Choroid plexus epithelial cell (primary cell): ENCODE measurements at regions not wholly inside any gene's neighbourhood (a gene's known extent, or its start where the extent isn't known, plus 50 kb on each side); places are given as distances from the start of the nearest gene placed in this dataset.

ENCODE experiments used
- DNase-seq: peaks from one replicate; pipeline ENCODE4 v3.0.0-alpha.2; 2010; ENCODE audit warnings: low read depth
- H3K4me3 ChIP-seq: 2 replicates; pipeline ENCODE4 v1.5.1; 2011; ENCODE audit warnings: low read depth, mild to moderate bottlenecking, control low read depth, low read length, moderate library complexity
- CTCF ChIP-seq: conservative IDR thresholded peaks from 2 replicates; pipeline ENCODE4 v1.5.1; 2011; ENCODE audit warnings: low read depth, mild to moderate bottlenecking, control low read depth, inconsistent platforms, low read length, moderate library complexity

GRCh38 chr10:131830446-131831130 is 70.2 kb upstream of the PPP2R2D start:
- no peak for TF ChIP-seq CTCF
- H3K4me3 ChIP-seq, result no peak overlapping the region

DNA sequence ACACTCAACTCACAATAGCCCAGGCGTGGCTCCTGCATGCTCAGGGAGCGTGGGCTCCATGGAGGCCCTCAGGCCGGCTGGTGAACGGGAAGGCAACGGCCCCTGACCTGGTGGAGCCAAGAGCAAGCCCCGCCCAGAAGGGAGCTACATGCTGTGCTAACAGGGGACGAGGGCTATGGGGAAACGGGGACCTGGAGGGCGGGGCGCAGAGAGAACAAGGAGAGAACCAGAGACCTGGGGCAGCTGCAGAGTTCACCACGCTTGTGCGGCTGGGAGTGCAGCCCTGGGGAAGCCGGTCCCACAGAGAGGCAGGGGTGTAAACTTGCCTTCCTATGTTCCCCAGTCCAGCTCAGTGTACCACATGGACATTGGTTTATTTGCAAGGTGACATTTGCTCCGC is 69.2 kb upstream of the PPP2R2D start:
- TF ChIP-seq CTCF, result no peak
- H3K4me3 ChIP-seq, result no peak overlapping the region
- DNase-seq, result no peak

More at GRCh38 chr10:131830446-131831130, 70.2 kb upstream of the PPP2R2D start:
- no peak for DNase-seq

DNA sequence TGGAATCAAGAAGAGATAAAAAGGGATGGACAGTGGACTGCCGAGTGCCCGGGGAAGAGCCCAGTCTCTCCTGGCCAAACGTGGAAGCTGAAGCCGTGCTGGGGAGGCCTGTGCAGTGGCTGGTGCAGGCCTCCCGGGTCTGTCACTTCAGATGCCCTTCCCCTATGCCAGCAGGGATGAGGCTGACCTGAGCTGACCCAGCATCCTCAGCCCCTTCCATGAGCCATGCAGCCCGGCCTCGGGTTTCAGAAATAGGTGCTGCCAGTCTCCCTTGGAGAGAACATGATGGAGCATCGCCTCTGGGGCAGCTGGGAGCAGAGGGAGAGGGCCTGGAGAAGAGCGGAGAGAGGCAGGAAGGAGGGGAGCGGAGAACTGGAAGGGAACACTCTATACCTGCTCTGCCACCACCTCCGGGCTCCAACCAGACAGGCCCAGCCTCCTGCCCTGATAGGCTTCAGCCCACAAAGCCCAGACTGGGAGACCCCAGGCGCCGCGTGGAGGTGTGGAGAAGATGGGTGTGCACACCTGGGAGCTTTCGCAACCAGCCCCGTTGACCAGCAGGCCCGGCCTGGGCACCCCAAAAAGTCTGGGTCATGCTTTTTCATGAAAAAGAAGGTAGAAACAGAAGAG is 68.6 kb upstream of the PPP2R2D start:
- DNase-seq, result no peak
- no peak overlapping the region for H3K4me3 ChIP-seq
- no peak for TF ChIP-seq CTCF

- no peak overlapping the region for H3K4me3 ChIP-seq
- no peak for TF ChIP-seq CTCF
- no peak for DNase-seq
Measured at GRCh38 chr10:131833013-131833412, 67.8 kb upstream of the PPP2R2D start.

- DNase-seq, result no peak
- TF ChIP-seq CTCF, result no peak
- H3K4me3 ChIP-seq, result no peak overlapping the region
Measured at GRCh38 chr10:131833446-131834080, 67.2 kb upstream of the PPP2R2D start.

DNA sequence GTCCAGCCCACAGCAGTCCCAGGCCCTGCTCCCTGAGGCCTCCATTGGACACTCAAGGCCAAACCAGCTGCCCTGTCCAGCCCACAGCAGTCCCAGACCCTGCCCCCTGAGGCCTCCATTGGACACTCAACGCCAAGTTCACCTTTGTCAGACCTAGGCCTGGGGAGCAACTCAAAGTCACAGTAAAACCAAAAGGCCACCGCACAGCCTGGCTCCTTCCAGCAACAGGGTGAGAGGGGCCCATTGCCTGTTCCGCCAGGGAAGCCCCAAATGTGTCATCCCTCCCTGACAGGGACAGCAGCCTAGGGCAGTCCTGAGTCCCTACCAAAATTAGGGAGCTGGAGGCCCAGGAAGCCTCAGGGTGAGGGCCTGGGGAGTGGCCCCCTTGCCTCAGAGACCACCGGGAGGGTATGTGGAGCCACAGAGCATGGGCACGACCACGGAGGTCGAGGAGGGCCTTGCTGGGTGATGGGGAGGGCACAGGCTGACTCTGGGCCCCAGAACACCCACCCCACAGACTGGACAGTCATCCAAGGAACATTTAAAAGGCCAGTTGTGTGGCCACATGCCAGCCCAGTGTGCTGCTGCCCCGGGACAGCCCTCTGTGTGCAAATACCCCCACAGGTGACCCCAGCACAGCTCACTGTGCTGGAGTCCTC is 66.5 kb upstream of the PPP2R2D start:
- H3K4me3 ChIP-seq, result no peak overlapping the region
- DNase-seq, result no peak
- TF ChIP-seq CTCF, result no peak
